PC-3 (cell line): ENCODE measurements at regions not wholly inside any gene's neighbourhood (a gene's known extent, or its start where the extent isn't known, plus 50 kb on each side); places are given as distances from the start of the nearest gene placed in this dataset.

Experiments used
- ATAC-seq: fragments of 200-7000 bp; cut with Tn5 transposase; 2 replicates; pipeline ENCODE4 v1.9.1; 2020; ENCODE audit warnings: mild to moderate bottlenecking, moderate library complexity
- BruUV-seq: library from RNA; stranded (reverse); fragments of 400-500 nt; replicated peaks from 2 replicates; lab custom pipeline; 2021; lab: Mats Ljungman, UMichigan
- CTCF ChIA-PET: fragments of 300-600 bp; sonication (Branson Sonifier 250); formaldehyde crosslinking; loops from one replicate; lab custom pipeline; 2022; ENCODE audit warnings: antibody characterized with exemption; lab: Charles Lee
- POLR2A ChIA-PET: fragments of 300-600 bp; sonication (Branson Sonifier 250); formaldehyde crosslinking; loops from one replicate; lab custom pipeline; 2022; ENCODE audit warnings: antibody characterized with exemption; ENCODE audit not compliant: unreplicated experiment; lab: Charles Lee
- DNase-seq: peaks from one replicate; pipeline ENCODE4 v3.0.0-alpha.2; 2015
- H2AFZ ChIP-seq: fragments of 300-600 bp; sonication (generic); 2 replicates; pipeline ENCODE4 v1.6.0; 2016; ENCODE audit warnings: antibody characterized with exemption, low read length
- H3F3A ChIP-seq: fragments of 300-600 bp; sonication (generic); one replicate; pipeline ENCODE4 v1.6.0; 2017; ENCODE audit warnings: antibody characterized with exemption, low read length, control low read depth, mild to moderate bottlenecking; ENCODE audit not compliant: unreplicated experiment
- H3K27ac ChIP-seq: fragments of 300-600 bp; sonication (generic); 2 replicates; pipeline ENCODE4 v1.5.1; 2016; ENCODE audit warnings: mild to moderate bottlenecking, low read length
- H3K27me3 ChIP-seq: fragments of 300-600 bp; sonication (generic); 2 replicates; pipeline ENCODE4 v1.6.1; 2016; ENCODE audit warnings: low read length, mixed read lengths
- H3K36me3 ChIP-seq: fragments of 300-600 bp; sonication (generic); 2 replicates; pipeline ENCODE4 v1.6.1; 2016; ENCODE audit warnings: low read depth, mixed run types, low read length, mixed read lengths
- H3K4me1 ChIP-seq: fragments of 300-600 bp; sonication (generic); 2 replicates; pipeline ENCODE4 v1.5.1; 2016; ENCODE audit warnings: low read length; ENCODE audit not compliant: insufficient read depth
- H3K4me2 ChIP-seq: fragments of 300-600 bp; sonication (generic); 2 replicates; pipeline ENCODE4 v1.6.0; 2016; ENCODE audit warnings: low read length
- H3K4me3 ChIP-seq: fragments of 300-600 bp; sonication (generic); 2 replicates; pipeline ENCODE4 v1.5.1; 2016; ENCODE audit warnings: mild to moderate bottlenecking, low read length, mixed read lengths
- H3K79me2 ChIP-seq: fragments of 300-600 bp; sonication (generic); 2 replicates; pipeline ENCODE4 v1.6.1; 2017; ENCODE audit warnings: low read length, mixed read lengths
- H3K9ac ChIP-seq: fragments of 300-600 bp; sonication (generic); 2 replicates; pipeline ENCODE4 v1.6.0; 2016; ENCODE audit warnings: mild to moderate bottlenecking, low read length
- H3K9me2 ChIP-seq: fragments of 300-600 bp; sonication (generic); replicated peaks from 2 replicates; pipeline ENCODE4 v1.6.1; 2016; ENCODE audit warnings: mixed run types, low read length, mixed read lengths
- H3K9me3 ChIP-seq: fragments of 300-600 bp; sonication (generic); 2 replicates; pipeline ENCODE4 v1.6.1; 2016; ENCODE audit warnings: low read length, mixed read lengths
- H4K20me1 ChIP-seq: fragments of 300-600 bp; sonication (generic); 2 replicates; pipeline ENCODE4 v1.6.1; 2016; ENCODE audit warnings: low read length, mixed read lengths
- EZH2 ChIP-seq: fragments of 300-600 bp; sonication (generic); IDR thresholded peaks from one replicate; pipeline ENCODE4 v1.6.1; 2017; ENCODE audit warnings: antibody characterized with exemption, mild to moderate bottlenecking, low read length; ENCODE audit not compliant: unreplicated experiment
- EZH2phosphoT487 ChIP-seq: fragments of 300-600 bp; sonication (generic); IDR thresholded peaks from 2 replicates; pipeline ENCODE4 v1.6.1; 2018; ENCODE audit warnings: mild to moderate bottlenecking, antibody characterized with exemption, low read length, borderline replicate concordance
- intact Hi-C: fragments of 100-400 bp; cut with micrococcal nuclease; formaldehyde crosslinking; loops from 2 replicates; pipeline ENCODE4 v1.9.0; 2023
- TF ChIP-seq, protein P1 (sequence below): fragments of 300-600 bp; sonication (generic); conservative IDR thresholded peaks from 2 replicates; pipeline ENCODE4 v1.5.1; 2017; ENCODE audit warnings: antibody characterized with exemption, low read depth, mild to moderate bottlenecking, low read length

DNA sequence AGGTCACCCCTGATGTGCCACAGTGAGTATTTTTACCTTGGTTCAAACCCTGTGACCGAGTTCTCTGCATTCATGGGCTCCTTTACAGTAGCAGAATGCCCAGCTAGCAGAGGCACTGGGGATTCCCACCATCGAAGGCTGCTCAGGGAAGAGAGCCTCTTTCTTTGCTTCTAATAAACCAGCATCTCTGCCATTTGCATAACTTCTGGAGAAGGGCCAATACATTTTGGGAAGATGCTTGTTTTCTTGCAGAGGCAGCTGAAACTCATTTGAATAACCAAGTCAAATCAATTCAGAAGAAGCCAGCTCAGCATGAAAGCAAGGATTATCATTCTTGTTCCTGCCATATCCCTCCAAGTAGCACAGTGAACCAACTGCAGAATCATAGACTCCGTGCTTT, 82.9 kb upstream of the WDR11 start:
- TF ChIP-seq, protein P1, sequence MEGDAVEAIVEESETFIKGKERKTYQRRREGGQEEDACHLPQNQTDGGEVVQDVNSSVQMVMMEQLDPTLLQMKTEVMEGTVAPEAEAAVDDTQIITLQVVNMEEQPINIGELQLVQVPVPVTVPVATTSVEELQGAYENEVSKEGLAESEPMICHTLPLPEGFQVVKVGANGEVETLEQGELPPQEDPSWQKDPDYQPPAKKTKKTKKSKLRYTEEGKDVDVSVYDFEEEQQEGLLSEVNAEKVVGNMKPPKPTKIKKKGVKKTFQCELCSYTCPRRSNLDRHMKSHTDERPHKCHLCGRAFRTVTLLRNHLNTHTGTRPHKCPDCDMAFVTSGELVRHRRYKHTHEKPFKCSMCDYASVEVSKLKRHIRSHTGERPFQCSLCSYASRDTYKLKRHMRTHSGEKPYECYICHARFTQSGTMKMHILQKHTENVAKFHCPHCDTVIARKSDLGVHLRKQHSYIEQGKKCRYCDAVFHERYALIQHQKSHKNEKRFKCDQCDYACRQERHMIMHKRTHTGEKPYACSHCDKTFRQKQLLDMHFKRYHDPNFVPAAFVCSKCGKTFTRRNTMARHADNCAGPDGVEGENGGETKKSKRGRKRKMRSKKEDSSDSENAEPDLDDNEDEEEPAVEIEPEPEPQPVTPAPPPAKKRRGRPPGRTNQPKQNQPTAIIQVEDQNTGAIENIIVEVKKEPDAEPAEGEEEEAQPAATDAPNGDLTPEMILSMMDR, result no peak
- no peak for TF ChIP-seq EZH2phosphoT487
- TF ChIP-seq EZH2, result no peak
- Histone ChIP-seq H3F3A (no peaks in the 10 kb centered on the region), H3K4me3 (no peak overlapping the region), H4K20me1 (no peaks in the 10 kb centered on the region), H2AFZ (no peak overlapping the region), H3K9me3 (no peaks in the 10 kb centered on the region), H3K36me3 (no peaks in the 10 kb centered on the region), H3K79me2 (no peaks in the 10 kb centered on the region), H3K4me1 (no peaks in the 10 kb centered on the region), H3K27ac (no peak overlapping the region), H3K9me2 (no peaks in the 10 kb centered on the region), H3K27me3 (no peaks in the 10 kb centered on the region), H3K9ac (no peak overlapping the region), H3K4me2 (no peak overlapping the region)
- no TSS peak for BruUV-seq
- ATAC-seq (no peak), DNase-seq (no peak)
- intact Hi-C loops, result no loop called here
- CTCF ChIA-PET, result no interaction called here
- POLR2A ChIA-PET, result no interaction called here

DNA sequence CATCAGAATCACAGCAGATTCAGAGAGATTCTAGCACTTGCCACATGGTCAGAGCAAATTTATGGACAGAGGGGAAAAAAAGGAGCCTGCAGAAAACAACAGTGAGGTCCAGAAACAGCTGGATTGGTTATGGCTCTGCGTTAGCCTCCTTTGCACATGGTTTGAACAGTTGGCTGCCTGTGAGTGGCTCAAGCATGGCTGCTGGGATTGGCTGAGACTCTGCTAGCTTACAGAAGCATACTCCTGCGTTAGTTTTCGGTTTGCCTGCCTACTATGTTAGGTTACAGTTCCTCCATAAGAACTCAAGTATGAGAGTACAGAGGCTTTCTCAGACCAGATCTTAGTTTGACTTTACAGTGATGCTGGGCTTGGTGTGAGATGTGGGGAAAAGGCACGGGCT, 80.7 kb upstream of the WDR11 start:
- POLR2A ChIA-PET, result no interaction called here
- BruUV-seq, result no TSS peak
- ATAC-seq (no peak), DNase-seq (no peak)
- no peaks in the 10 kb centered on the region for H3K9me2 ChIP-seq
- no peaks in the 10 kb centered on the region for H4K20me1 ChIP-seq
- intact Hi-C loops, result no loop called here
- H3K4me2 ChIP-seq, result no peak overlapping the region
- no peaks in the 10 kb centered on the region for H3K36me3 ChIP-seq
- H3K4me3 ChIP-seq, result no peak overlapping the region
- no peak overlapping the region for H2AFZ ChIP-seq
- CTCF ChIA-PET, result no interaction called here
- TF ChIP-seq, protein P1, result no peak
- TF ChIP-seq EZH2, result no peak
- TF ChIP-seq EZH2phosphoT487, result no peak
- H3F3A ChIP-seq, result no peaks in the 10 kb centered on the region
- no peaks in the 10 kb centered on the region for H3K27me3 ChIP-seq
- H3K4me1 ChIP-seq, result no peaks in the 10 kb centered on the region
- no peaks in the 10 kb centered on the region for H3K79me2 ChIP-seq
- no peak overlapping the region for H3K27ac ChIP-seq
- H3K9me3 ChIP-seq, result no peaks in the 10 kb centered on the region
- H3K9ac ChIP-seq, result no peak overlapping the region

DNA sequence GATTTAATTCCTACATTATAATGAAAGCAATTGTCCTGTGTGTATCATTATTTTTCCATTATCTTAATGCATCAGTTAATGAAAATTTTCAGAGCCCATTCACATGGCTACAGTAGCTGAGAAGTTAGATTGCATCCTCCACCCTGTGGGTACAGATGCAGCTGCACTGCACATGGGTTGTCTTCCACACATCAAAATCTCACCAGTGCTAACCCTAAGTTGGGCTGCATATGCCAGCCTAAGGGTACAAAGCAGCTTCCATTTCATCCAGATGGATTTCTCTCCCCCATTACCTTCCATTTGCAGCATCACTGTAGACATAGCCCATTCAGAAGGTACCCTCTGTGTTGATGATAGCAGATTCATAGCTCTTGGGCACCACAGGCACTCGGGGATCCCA, 74.7 kb upstream of the WDR11 start:
- no peaks in the 10 kb centered on the region for H3K9me3 ChIP-seq
- H3K4me1 ChIP-seq, result no peaks in the 10 kb centered on the region
- no peak overlapping the region for H2AFZ ChIP-seq
- H3K36me3 ChIP-seq, result no peaks in the 10 kb centered on the region
- H3K4me2 ChIP-seq, result no peak overlapping the region
- no peaks in the 10 kb centered on the region for H3K79me2 ChIP-seq
- no peak for ATAC-seq
- no peak overlapping the region for H3K4me3 ChIP-seq
- no TSS peak for BruUV-seq
- CTCF ChIA-PET, result no interaction called here
- intact Hi-C loops, result no loop called here
- TF ChIP-seq EZH2phosphoT487 (no peak), EZH2 (no peak)
- TF ChIP-seq, protein P1, result no peak
- POLR2A ChIA-PET, result no interaction called here
- H3K27ac ChIP-seq, result no peak overlapping the region
- H3F3A ChIP-seq, result no peaks in the 10 kb centered on the region
- H4K20me1 ChIP-seq, result no peaks in the 10 kb centered on the region
- no peak overlapping the region for H3K9ac ChIP-seq
- no peaks in the 10 kb centered on the region for H3K9me2 ChIP-seq
- DNase-seq, result no peak
- H3K27me3 ChIP-seq, result no peaks in the 10 kb centered on the region
